ENCODE measurements at regions not wholly inside any gene's neighbourhood (a gene's known extent, or its start where the extent isn't known, plus 50 kb on each side); places are given as distances from the start of the nearest gene placed in this dataset.

DNA sequence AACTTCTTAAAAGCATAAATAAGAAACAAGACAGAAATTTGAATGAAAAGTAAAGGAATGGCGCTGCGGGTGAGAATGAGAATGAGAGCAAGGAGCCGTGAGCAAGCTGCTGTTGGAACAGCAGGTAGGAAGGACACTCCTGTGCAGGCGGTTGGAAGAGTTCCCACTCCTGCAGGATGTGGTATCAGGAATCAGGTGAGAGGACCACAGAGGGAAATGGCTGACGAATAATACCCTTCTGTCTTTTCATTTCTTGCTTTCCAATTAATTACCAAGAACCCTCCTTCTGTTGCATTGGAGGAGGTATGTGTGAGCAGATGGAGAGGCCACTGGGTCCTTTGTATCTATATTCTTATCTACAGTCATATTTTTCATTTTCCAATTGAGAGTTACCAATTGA, 1504.2 kb downstream of the EFNB2 start:
- no peak for TF ChIP-seq EZH2 (IDR thresholded peaks at IDR 0.05)
- TF ChIP-seq ATF3 (IDR thresholded peaks at IDR 0.05) = no peak
- TF ChIP-seq YY1 (IDR thresholded peaks at IDR 0.05; ENCODE audit: extremely low read depth, insufficient replicate concordance, low read depth, low read length) = no peak
- TF ChIP-seq CTCF (IDR thresholded peaks at IDR 0.05 in 2 of 3, conservative IDR thresholded peaks at IDR 0.05 in 1 of 3; ENCODE audit: borderline replicate concordance in 1 of 3, insufficient read depth in 1 of 3, low read depth in 2 of 3, low read length in 2 of 3) = no peak
- no peak for TF ChIP-seq EGR1 (IDR thresholded peaks at IDR 0.05; ENCODE audit: low read depth)
- TF ChIP-seq ZNF274 (IDR thresholded peaks at IDR 0.05; ENCODE audit: low read depth, low read length) = no peak
- no peak for TF ChIP-seq REST (IDR thresholded peaks at IDR 0.05; ENCODE audit: low read depth)
- no peak for TF ChIP-seq POLR2A (IDR thresholded peaks at IDR 0.05; ENCODE audit: borderline replicate concordance, extremely low read depth, insufficient read depth, insufficient read length)
- no peak for TF ChIP-seq FOSL1 (IDR thresholded peaks at IDR 0.05; ENCODE audit: low read depth)
- no peak for TF ChIP-seq SIN3A (IDR thresholded peaks at IDR 0.05; ENCODE audit: low read depth)

Data from HCT116 (cell line).